Activated CD8-positive, alpha-beta memory T cell treated with anti-CD3 and anti-CD28 coated beads for 36 hours (primary cell): ENCODE measurements at regions not wholly inside any gene's neighbourhood (a gene's known extent, or its start where the extent isn't known, plus 50 kb on each side); places are given as distances from the start of the nearest gene placed in this dataset.

Source experiments
- CTCF ChIA-PET: fragments of 350-600 bp; sonication (Branson Sonifier 250); formaldehyde crosslinking; loops from one replicate; lab custom pipeline; 2021; ENCODE audit warnings: antibody characterized with exemption; lab: Charles Lee
- POLR2A ChIA-PET: fragments of 350-600 bp; sonication (Branson Sonifier 250); formaldehyde crosslinking; loops from one replicate; lab custom pipeline; 2021; ENCODE audit warnings: antibody characterized with exemption; lab: Charles Lee

DNA sequence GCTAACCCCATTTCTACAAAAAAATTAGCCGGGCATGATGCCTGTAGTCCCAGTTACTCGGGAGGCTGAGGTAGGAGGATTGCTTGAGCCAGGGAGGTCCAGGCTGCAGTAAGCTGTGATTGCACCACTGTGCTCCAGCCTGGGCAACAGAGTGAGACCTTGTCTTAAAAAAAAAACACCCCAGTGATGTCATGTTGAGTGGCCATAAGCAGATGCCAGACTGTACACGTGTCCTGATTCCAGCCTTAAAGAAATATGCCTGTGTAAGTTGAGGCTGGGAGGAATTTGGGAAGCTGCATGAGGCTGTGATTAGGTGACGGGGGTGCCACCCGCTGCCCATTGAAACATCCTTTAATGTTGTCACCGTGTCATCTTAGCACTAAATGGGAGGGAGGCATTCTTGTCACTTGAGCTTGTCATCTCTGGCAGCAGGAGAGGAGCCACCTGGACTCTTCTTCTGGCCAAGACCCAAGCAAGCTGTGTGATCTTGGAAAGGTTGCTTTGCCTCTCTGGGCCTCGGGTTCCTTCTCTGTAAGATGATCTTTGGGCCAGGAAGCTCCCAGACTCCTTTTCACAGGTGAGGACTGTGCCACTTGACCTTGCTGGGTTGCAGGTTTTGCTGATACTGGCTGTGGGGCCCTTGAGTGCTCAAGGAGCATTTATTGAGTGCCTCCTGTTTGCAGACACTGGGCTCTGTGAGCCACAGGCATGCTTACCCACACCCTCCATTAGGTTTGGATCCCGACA, 98.3 kb upstream of the CIBAR2 start:
- POLR2A ChIA-PET: interaction anchor here (0.7 kb wide), 1 partner anchor 192 kb away, joined by 5 read pairs; no protein-coding TSS in a partner anchor
- CTCF ChIA-PET: no interaction called here

DNA sequence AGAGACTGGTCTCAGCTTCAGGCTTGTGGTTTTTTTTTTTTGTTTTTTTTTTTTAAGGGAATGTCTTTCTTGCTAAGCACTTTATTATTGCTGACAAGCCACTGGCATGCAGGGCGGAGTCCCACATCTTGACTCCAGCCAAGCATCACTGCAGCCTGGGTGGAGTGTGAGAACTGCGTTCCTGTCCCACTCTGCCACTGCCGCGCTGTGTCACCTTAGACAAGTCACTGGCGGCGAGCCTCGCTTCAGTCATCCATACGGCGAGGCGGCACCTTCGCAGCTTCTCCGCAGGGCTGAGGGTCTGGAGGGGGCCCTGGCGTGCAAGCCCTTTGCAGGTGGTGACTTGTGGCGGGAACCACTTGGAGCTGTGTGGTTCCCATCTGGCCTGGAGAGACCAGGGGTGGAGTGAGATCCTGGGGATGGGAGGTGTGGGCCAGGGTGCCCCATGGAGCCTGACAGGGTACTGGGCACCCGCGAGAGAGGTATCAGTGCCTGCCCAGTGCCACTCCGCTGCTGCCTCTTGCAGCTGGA, 99.1 kb upstream of the CIBAR2 start:
- POLR2A ChIA-PET: interaction anchor here (0.7 kb wide), 1 partner anchor 192 kb away, joined by 5 read pairs; no protein-coding TSS in a partner anchor
- CTCF ChIA-PET: no interaction called here

DNA sequence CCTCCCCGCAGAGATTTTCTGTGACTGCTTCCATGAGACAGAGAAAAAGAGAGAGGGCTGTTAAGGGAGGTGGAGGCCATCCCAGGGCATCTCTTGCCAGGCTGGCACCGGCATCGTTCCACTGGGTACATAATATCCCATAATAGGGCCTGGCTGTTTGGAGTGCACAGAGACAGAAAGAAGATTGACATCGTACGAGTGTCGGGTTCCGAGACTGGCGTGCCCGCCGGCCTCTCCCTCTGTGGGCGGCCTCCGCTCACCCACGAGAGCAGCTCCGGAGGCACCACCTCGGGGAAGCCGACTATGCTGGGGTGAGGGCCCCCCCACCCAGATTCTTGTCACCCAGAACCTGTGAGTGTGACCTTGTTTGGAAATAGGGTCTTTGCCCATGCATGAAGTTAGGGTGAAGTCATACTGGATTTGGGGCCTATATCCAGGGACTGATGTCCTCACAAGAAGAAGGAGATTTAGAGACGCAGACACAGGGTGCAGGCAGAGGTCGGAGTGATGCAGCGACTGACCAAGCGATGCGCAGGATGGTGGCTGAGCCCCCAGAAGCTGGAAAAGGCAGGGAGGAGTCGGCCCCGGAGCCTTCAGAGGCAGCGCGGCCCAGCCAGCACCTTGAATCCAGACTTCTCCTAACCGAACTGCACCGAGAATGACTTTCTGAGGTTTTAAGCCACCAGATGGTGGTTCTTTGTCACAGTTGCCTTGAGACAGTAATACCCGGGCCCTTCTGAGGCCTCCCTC, 101.8 kb upstream of the CIBAR2 start:
- ChIA-PET POLR2A (no interaction called here), CTCF (no interaction called here)

DNA sequence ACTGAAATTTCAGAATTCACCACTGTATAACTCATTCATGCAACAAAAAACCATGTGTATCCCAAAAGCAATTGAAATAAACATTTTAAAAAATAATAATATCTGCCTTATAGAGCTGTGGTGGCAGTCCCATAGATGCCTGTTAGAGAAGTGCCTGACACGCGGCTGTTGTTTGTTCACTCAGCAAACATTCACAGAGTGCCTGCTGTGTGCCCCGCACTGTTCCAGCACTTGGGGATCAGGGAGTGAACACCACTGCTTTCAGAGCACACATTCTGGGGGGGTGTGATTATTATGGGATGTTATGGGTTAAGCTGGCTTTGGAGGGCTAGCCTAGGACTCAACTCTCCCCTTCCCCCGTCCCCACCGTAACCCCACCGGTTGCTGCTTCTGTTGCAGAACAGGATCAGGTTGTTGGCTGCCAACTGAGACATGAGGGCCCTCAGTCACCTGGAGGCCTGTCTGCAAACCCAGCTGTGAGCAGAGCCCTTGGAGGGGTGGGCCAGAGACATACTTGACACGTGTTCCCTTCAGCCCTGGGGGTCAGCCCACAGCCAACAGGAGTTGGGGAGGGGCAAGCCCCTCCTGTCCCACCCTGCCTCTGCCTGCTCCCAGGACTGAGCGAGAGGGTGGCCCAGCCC, 103.3 kb upstream of the CIBAR2 start:
- ChIA-PET CTCF (interaction anchor here (0.9 kb wide), 1 partner anchor 30 kb away, joined by 3 read pairs; no protein-coding TSS in a partner anchor), POLR2A (no interaction called here)

DNA sequence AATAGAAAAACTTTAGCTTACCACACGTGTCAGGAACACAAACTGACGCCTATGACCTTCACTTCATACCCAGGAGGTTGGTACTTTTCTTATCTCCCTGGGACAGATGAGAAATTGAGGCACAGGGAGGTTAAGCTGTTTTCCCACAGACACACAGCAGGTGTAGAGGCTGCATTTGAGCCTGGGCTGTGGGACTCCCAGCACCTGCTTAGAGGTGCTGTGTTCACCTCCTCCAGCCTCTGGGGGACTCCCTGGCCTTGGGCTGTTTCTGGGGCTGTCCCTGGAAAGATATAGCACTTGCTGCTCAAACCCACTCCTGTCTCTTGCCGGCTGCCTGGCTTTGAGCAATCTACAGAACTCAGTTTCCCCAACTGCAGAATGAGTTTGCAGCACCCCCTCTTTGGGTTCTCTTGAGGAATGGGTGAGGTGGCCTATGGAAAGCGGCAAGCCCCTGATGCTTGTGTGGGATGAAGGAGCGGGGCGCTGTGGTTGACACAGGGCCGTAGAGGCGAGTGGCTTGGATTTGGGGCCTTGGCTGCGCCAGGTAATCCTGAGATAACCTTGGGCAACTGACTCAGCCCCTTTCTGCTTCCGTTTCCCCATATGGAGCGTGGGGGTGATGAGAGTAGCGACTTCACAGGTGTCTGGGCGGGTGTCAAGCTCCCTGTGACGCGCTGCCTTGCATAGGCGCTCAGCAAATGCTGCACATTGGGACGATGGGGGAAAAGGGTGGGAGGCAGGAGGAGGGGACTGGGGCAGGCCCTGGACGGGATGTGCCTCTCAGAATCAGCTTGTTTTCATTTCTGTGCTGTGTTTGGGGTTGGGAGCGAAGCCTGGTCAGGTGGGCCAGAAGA, 104.5 kb upstream of the CIBAR2 start:
- ChIA-PET POLR2A (no interaction called here), CTCF (no interaction called here)

DNA sequence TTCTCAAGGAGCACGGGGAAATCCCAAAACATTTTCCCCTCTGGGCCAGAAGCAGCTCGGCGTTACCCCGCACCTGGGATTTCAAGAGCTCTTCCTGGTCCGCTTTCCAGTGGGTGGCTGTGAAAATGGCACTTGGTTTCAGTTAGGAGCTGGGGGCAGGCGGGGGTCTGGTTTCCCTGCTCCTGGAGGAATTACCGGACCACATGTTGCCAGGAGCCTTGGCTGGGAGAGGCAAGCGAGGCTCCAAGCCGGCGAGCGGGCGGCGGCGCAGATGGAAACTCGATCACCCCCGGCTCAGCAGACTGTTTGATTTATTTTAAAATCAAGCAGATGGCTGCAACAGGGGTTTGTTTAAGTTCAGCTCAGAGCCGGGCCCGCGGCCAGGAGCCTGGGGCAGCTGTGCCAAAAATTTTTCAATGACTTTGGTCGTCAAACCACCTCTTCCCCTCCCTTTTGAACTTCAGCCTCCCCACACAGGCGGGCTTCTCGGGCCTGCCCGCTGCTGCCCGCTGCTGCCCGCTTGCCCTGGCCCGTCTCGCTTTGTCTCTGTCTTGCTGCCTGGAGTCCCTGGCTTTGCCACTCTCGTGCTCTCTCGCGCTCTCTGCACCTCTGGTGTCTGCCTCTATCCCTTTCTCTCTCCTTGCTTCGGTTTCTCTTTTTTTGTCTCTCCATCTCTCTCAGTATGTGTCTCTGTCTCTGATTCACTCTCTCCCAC, 108.0 kb upstream of the CIBAR2 start:
- POLR2A ChIA-PET: no interaction called here
- CTCF ChIA-PET: no interaction called here

DNA sequence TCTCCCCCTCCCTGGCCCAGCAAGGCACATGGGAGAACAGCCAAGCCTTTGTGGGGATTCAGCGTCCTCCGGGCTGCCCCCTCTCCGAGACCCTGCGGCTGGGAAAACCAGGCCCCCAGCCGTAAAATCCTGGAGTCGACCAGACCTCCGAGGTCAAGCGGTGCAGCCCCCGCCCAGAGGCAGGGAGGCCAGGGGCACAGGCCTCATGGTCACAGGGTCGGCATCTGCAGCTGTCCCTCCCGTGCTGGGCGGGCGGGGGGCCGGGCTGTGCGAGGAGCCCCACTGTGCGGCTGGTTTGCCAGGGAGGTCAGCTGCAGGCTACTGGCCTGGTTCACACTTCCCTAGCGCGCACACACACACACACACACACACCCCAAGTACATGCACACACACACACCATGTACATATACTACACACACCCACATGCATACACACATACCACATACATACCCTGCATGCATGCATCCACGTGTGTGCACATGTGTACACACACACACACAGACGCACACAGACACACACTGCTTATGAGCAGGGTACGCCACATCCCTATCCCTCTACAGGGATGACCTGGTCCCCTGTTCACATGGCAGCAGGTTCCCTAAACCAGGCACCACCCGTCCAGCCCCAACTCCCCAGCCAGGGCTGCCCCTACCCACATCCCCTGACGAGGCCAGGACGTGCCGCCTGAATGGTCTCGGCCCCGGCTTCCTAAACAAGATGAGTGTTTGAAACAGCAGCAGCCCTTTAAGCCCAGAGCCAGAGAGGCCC, 108.9 kb upstream of the CIBAR2 start:
- CTCF ChIA-PET: no interaction called here
- POLR2A ChIA-PET: no interaction called here

DNA sequence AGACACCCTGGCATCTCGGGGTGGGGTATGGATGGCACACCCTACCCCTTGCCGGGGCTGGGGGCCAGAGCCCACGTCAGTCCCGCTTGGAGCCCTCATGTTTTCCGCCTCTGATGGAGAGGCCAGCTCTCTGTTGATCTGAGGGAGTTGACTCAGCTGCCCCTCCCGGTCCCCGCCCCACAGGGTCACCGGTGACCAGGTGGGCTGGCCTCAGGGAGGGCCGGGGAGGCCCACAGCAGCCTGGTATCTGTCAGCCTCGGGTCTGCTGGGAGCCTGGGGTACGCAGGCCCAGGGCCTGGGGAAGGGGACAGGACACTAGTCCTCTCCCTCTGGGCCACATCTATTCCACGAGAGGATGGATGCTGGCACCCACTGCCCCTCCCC, 109.5 kb upstream of the CIBAR2 start:
- POLR2A ChIA-PET: no interaction called here
- CTCF ChIA-PET: no interaction called here

DNA sequence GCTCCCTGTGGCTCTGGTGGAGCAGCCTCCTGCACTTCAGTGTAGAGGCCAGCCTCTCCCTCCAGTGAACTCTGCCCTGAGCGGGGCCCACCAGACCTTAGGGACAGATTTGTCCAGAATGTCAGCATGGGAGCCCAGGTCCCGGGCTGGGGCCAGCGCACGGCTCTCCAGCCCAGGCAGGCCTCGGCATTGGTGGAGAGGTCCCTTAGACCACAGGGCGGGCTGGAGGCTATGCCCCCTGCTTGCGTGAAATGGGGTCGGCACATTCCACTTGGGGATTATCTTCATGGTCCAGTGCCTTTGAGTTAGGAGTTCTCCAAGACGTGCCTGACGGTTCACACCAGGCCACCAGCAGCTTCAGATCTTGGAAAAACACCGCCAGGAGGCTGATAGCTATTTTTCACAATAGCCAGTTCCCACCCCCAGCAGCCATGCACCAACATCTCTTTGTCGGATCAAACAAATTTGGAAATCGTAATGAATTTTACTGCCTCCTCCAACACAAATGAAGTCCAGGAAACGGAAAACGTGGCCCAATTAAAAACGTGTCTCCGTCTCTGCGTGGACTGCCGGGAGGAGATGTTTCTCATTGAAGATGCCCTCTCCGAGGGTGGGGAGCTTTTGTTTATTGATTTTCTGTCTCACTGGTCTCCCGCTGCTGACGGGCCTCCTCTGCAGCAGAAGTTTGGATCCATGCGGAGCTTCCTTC, 110.0 kb upstream of the CIBAR2 start:
- CTCF ChIA-PET: no interaction called here
- POLR2A ChIA-PET: no interaction called here

DNA sequence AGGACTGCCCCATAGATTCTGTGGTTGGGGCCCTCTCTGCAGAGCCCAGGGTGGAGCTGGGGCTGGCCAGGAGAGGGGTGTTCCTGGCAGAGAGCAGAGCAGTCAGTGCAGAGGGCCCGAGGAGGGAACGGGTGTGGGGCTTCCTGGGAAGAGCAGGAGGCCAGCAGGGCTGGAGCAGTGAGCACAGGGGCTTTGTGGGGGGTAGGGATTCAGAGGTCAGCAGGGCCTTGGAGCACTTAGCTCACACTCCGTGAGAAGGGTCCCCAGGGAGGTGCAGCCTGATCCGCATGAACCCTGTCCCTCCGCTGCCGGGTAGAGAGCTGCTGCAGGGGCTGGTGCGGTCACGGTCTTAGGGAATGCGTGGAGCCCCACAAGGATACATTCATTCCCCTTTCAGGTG, 113.0 kb upstream of the CIBAR2 start:
- CTCF ChIA-PET: no interaction called here
- POLR2A ChIA-PET: interaction anchor here (0.7 kb wide), 1 partner anchor 191 kb away, joined by 5 read pairs; no protein-coding TSS in a partner anchor

DNA sequence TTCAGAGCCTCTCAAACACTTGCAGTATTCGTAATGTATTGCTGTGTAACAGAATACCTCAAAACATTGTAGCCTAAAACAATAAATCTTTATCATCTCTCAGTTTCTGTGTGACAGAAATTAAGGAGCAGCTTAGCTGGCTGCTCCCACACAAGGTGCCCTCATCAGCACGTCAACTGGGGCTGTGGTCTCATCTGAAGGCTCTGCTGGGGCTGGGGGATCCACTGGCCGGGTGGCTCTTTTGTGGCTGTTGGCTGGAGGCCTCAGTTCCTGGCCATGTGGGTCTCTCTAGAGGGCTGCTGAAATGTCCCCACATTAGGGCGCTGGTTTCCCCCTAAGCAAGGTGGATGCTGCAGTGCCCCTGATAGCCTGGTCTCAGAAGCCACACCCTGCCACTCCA, 113.4 kb upstream of the CIBAR2 start:
- POLR2A ChIA-PET: no interaction called here
- CTCF ChIA-PET: interaction anchor here (1.2 kb wide), 1 partner anchor 26 kb away, joined by 3 read pairs; no protein-coding TSS in a partner anchor

DNA sequence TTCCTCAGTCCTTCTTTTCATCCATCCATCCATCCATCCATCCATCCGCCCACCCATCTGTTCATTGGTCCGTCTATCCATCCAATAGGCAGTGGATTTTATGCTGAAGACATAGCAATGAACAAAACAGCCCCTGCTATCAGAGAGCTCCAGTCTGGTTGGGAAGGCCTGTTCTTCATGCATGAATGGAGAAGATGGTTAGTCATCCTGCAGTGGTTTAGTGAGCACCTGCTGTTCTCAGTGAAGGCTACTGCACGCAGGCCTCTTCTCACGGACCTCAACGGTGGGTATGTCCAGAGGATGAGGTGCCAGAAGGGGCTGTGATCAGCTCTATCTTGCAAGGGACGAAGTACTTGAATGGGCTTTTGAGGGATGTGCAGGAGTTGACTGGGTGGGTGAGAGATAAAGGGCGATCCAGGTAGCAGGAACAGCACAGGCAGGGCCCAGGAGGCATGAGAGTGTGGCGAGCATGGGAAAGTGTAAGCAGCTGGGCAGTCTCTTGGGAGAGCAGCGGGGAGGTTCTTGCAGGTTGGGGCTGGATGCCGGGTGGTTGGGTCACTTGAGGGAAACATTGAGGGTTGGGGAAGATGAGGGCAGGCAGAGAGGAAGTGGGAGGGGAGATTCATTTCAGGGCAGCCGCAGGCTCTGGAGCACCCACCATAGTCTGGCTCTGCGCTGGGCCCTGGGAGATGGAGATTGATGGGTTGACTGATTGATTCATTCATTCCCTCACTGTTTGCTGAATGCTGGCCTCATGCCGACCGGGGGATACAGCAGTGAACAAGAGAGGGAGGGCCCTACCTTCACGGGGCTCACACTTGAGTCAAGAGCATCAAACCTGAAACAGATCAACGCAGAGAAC, 115.0 kb upstream of the CIBAR2 start:
- ChIA-PET POLR2A (no interaction called here), CTCF (no interaction called here)

DNA sequence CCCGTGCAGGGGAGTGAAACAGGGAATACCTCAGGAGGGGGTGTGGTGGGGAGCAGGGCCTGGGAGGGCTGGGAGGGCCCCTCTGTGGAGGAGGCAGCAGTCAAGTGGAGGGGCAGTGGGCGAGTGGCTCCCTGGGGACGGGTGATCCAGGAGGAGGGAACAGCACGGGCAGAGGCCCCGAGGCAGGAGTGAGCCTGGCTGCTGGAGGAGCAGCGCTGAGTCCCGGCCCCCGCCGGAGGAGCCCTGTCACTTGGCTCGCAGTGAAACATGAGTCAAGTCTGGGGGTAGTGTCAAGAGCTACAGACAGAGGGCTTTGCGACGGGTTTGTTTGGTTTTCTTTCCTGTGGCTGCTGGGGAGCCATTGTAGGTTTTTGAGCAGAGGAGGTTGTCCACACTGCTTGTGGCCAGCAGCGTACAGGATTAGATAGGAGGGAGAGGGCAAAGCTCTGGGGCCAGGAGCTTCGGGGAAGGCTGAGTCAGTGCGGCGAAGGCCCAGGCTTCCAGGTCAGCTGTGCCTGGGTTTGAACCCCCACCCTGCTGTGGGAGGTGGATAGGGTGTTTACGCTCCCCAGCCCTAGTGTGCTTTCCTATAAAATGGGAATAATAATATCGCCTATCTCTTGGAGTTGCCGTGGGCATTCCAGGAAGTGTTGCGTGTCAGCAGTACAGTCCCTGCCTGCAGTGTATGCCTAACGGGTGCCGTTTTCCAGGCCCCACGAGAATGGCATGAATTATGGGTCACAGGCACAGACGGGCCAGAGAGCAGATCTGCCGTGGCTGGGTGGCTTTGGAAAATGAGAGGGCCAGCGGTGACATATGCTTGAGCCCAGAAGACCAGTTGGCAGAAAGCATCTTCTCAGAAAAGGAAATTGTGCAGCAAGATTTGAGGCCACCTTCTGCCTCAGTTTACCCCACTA, 115.9 kb upstream of the CIBAR2 start:
- POLR2A ChIA-PET: no interaction called here
- CTCF ChIA-PET: no interaction called here

DNA sequence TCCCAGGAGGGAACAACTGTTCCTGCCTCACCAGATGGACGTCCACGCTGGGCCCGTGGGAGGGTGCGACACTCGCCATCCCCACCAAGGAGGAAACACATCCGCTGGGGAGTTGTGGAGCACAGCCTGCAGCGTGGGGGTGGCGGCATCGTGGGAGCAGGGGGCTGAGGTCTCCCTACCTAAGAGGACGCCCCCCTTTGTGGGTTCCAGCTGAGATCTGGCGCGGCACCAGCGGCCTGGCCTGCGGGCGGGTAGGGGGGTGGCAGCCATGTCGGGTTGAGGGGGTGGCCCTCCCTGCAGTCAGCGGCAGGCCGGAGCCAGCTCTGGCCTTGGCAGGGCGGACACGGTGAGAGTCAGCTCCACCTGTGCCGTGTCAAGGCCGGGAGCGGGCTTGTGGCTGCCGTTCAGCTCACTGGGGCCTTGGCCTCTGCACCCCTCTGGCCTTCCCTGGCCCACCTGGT, 116.7 kb upstream of the CIBAR2 start:
- ChIA-PET POLR2A (no interaction called here), CTCF (no interaction called here)

DNA sequence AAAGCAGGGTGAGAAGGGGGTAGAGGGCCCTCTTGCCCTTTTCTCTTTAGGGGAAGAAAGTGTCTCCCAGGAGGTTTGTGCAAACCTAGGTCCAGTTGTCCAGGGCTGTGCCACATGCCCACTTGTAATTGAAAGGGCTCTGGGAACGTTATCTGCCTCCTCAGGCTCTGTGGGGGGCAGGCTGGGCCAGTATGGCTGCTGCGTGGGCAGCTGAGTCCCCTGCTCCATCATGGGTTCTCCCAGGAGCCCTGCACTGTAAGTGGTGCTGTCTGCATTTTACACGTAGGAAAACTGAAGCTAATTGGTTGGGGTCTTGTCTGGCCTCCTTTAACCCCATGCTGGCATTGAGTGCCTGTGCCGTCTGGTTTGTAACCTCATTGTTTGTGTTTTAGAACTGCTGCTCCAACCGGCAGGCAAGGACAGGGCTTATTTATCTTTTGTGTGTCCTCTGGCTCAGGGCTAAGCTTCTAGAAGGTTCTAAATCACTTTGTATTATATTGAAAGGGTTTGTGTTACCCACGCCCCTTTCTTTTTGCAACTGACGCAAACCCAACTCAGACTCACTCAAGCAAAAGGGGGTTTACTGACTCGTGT, 117.7 kb upstream of the CIBAR2 start:
- ChIA-PET POLR2A (no interaction called here), CTCF (no interaction called here)
